ENCODE measurements at regions not wholly inside any gene's neighbourhood (a gene's known extent, or its start where the extent isn't known, plus 50 kb on each side); places are given as distances from the start of the nearest gene placed in this dataset.

- DNase-seq: no peak
These were observed 57.7 kb upstream of the MAML3 start for GRCh38 chr4:140211693-140212092.

GRCh38 chr4:140211161-140211560 lies 57.2 kb upstream of the MAML3 start:
- DNase-seq: no peak

- DNase-seq: no peak
These were observed 54.9 kb upstream of the MAML3 start for GRCh38 chr4:140208921-140209320.

Data from fibroblast of skin of abdomen (primary cell).